Limb (tissue), 2 donors: ENCODE measurements at regions not wholly inside any gene's neighbourhood (a gene's known extent, or its start where the extent isn't known, plus 50 kb on each side); places are given as distances from the start of the nearest gene placed in this dataset.
A peak's percentile ranks its signal among the peaks of the same experiment; 100 is the strongest.
"Not testable (repeated sequence)": the region's sequence is repeated elsewhere in the genome, so short reads cannot be mapped to it uniquely, and the experiment has no call there.

ENCODE experiments used
- DNase-seq, 2 donors: peaks; one replicate each; pipeline ENCODE4 v3.0.0-alpha.2; 2016; ENCODE audit errors: extremely low spot score in 2 of 2

- DNase-seq: no peak
Observed at GRCh38 chr16:17748044-17748719, 277.4 kb upstream of the XYLT1 start.

- DNase-seq: no peak
Observed at GRCh38 chr16:17747081-17747756, 276.5 kb upstream of the XYLT1 start.

GRCh38 chr16:17744921-17745572 is 274.3 kb upstream of the XYLT1 start:
- no peak for DNase-seq

GRCh38 chr16:17743578-17743977 is 272.8 kb upstream of the XYLT1 start:
- no peak for DNase-seq

- no peak for DNase-seq
Observed at GRCh38 chr16:17743158-17743557, 272.4 kb upstream of the XYLT1 start.

GRCh38 chr16:17735099-17735498 is 264.3 kb upstream of the XYLT1 start:
- not testable (repeated sequence) for DNase-seq

GRCh38 chr16:17729820-17730219 is 259.1 kb upstream of the XYLT1 start:
- DNase-seq: no peak

GRCh38 chr16:17728196-17728595 is 257.4 kb upstream of the XYLT1 start:
- no peak for DNase-seq

GRCh38 chr16:17724242-17724898 is 253.6 kb upstream of the XYLT1 start:
- DNase-seq: no peak

GRCh38 chr16:17723531-17724134 is 252.9 kb upstream of the XYLT1 start:
- DNase-seq: no peak

- DNase-seq: no peak
Observed at GRCh38 chr16:17718495-17718894, 247.7 kb upstream of the XYLT1 start.

GRCh38 chr16:17705847-17706246 is 235.1 kb upstream of the XYLT1 start:
- no peak for DNase-seq

GRCh38 chr16:17696616-17697015 is 225.9 kb upstream of the XYLT1 start:
- DNase-seq: peak in 1 of 2 donors; percentile 19

GRCh38 chr16:17692484-17692883 is 221.7 kb upstream of the XYLT1 start:
- DNase-seq: no peak

GRCh38 chr16:17691899-17692176 is 221.1 kb upstream of the XYLT1 start:
- no peak for DNase-seq

GRCh38 chr16:17691106-17691898 is 220.5 kb upstream of the XYLT1 start:
- DNase-seq: peak in 1 of 2 donors; percentile 39

GRCh38 chr16:17685447-17685846 is 214.7 kb upstream of the XYLT1 start:
- no peak for DNase-seq

- DNase-seq: no peak
Observed at GRCh38 chr16:17683281-17683680, 212.5 kb upstream of the XYLT1 start.

- no peak for DNase-seq
Observed at GRCh38 chr16:17676171-17676570, 205.4 kb upstream of the XYLT1 start.

GRCh38 chr16:17668386-17668785 is 197.6 kb upstream of the XYLT1 start:
- DNase-seq: no peak

- DNase-seq: no peak
Observed at GRCh38 chr16:17666293-17666692, 195.5 kb upstream of the XYLT1 start.
